Breast epithelium (tissue), 3 donors: ENCODE measurements at regions not wholly inside any gene's neighbourhood (a gene's known extent, or its start where the extent isn't known, plus 50 kb on each side); places are given as distances from the start of the nearest gene placed in this dataset.

Experiments used
- CTCF ChIP-seq, 3 donors: fragments of 450-650 bp; IDR thresholded peaks; one replicate each; pipeline ENCODE4 v1.5.1; 2016 to 2017; ENCODE audit warnings: antibody characterized with exemption in 3 of 3, mild to moderate bottlenecking in 3 of 3, moderate library complexity in 3 of 3
- POLR2A ChIP-seq: fragments of 450-650 bp; IDR thresholded peaks from one replicate; pipeline ENCODE4 v1.6.1; 2016; ENCODE audit warnings: antibody characterized with exemption, mild to moderate bottlenecking, moderate library complexity
- POLR2AphosphoS5 ChIP-seq, 3 donors: sonication (generic); formaldehyde crosslinking; IDR thresholded peaks; one replicate each; pipeline ENCODE4 v1.6.1; 2017; ENCODE audit warnings: antibody characterized with exemption in 3 of 3

GRCh38 chr4:127357765-127358164 lies 275.0 kb upstream of the INTU start:
- TF ChIP-seq POLR2A (no peak), CTCF (IDR thresholded peaks at IDR 0.05) (no peak), POLR2AphosphoS5 (IDR thresholded peaks at IDR 0.05) (no peak)
